ENCODE measurements at regions not wholly inside any gene's neighbourhood (a gene's known extent, or its start where the extent isn't known, plus 50 kb on each side); places are given as distances from the start of the nearest gene placed in this dataset.

DNA sequence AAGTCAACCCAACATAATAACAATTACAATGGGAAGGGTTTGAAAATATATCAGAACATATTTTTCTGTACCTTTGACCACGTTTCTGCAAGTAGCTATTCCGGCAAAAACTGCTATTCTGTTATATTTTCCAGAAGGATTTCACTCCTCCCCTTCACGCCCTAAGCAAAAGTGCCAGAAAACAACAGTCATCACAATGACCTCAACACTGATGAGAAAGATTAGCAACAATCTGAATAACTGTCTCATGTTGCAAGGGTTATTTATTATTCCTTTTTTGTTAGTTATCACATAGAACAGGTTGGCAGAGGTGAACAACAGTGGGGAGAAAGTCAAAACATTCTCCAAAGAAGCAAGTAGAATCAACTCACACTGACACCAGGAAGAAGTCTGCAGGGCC is 269.4 kb upstream of the ARRDC4 start:
- ATAC-seq, result no peak
- DNase-seq (ENCODE audit: low spot score), result no peak
- TF ChIP-seq GRHL2 (CRISPR knock-in tag; IDR thresholded peaks at IDR 0.05; ENCODE audit: insufficient replicate concordance, severe bottlenecking), result no peak
- no peak for TF ChIP-seq MYBL2 (CRISPR knock-in tag; IDR thresholded peaks at IDR 0.05)
- TF ChIP-seq, protein P1, sequence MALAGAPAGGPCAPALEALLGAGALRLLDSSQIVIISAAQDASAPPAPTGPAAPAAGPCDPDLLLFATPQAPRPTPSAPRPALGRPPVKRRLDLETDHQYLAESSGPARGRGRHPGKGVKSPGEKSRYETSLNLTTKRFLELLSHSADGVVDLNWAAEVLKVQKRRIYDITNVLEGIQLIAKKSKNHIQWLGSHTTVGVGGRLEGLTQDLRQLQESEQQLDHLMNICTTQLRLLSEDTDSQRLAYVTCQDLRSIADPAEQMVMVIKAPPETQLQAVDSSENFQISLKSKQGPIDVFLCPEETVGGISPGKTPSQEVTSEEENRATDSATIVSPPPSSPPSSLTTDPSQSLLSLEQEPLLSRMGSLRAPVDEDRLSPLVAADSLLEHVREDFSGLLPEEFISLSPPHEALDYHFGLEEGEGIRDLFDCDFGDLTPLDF (CRISPR knock-in tag; IDR thresholded peaks at IDR 0.05), result no peak
- no peak for TF ChIP-seq FOXK1 (CRISPR knock-in tag; IDR thresholded peaks at IDR 0.05)
- TF ChIP-seq, protein P2, sequence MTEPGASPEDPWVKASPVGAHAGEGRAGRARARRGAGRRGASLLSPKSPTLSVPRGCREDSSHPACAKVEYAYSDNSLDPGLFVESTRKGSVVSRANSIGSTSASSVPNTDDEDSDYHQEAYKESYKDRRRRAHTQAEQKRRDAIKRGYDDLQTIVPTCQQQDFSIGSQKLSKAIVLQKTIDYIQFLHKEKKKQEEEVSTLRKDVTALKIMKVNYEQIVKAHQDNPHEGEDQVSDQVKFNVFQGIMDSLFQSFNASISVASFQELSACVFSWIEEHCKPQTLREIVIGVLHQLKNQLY (CRISPR knock-in tag; IDR thresholded peaks at IDR 0.05), result no peak
- TF ChIP-seq NR3C1 (CRISPR knock-in tag; conservative IDR thresholded peaks at IDR 0.05; ENCODE audit: low read depth), result no peak
- TF ChIP-seq, protein P3, sequence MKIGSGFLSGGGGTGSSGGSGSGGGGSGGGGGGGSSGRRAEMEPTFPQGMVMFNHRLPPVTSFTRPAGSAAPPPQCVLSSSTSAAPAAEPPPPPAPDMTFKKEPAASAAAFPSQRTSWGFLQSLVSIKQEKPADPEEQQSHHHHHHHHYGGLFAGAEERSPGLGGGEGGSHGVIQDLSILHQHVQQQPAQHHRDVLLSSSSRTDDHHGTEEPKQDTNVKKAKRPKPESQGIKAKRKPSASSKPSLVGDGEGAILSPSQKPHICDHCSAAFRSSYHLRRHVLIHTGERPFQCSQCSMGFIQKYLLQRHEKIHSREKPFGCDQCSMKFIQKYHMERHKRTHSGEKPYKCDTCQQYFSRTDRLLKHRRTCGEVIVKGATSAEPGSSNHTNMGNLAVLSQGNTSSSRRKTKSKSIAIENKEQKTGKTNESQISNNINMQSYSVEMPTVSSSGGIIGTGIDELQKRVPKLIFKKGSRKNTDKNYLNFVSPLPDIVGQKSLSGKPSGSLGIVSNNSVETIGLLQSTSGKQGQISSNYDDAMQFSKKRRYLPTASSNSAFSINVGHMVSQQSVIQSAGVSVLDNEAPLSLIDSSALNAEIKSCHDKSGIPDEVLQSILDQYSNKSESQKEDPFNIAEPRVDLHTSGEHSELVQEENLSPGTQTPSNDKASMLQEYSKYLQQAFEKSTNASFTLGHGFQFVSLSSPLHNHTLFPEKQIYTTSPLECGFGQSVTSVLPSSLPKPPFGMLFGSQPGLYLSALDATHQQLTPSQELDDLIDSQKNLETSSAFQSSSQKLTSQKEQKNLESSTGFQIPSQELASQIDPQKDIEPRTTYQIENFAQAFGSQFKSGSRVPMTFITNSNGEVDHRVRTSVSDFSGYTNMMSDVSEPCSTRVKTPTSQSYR (CRISPR knock-in tag; IDR thresholded peaks at IDR 0.05), result no peak
- no peak for TF ChIP-seq SOX15 (CRISPR knock-in tag; IDR thresholded peaks at IDR 0.05)
- no peak for TF ChIP-seq ZNF232 (CRISPR knock-in tag; IDR thresholded peaks at IDR 0.05)
- TF ChIP-seq, protein P4, sequence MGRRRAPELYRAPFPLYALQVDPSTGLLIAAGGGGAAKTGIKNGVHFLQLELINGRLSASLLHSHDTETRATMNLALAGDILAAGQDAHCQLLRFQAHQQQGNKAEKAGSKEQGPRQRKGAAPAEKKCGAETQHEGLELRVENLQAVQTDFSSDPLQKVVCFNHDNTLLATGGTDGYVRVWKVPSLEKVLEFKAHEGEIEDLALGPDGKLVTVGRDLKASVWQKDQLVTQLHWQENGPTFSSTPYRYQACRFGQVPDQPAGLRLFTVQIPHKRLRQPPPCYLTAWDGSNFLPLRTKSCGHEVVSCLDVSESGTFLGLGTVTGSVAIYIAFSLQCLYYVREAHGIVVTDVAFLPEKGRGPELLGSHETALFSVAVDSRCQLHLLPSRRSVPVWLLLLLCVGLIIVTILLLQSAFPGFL (CRISPR knock-in tag; IDR thresholded peaks at IDR 0.05; ENCODE audit: borderline replicate concordance), result no peak
- no peak for TF ChIP-seq TEAD1 (CRISPR knock-in tag; IDR thresholded peaks at IDR 0.05)
- TF ChIP-seq, protein P5, sequence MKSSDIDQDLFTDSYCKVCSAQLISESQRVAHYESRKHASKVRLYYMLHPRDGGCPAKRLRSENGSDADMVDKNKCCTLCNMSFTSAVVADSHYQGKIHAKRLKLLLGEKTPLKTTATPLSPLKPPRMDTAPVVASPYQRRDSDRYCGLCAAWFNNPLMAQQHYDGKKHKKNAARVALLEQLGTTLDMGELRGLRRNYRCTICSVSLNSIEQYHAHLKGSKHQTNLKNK (CRISPR knock-in tag; IDR thresholded peaks at IDR 0.05), result no peak
- TF ChIP-seq JAZF1 (CRISPR knock-in tag; IDR thresholded peaks at IDR 0.05), result no peak
- no peak for TF ChIP-seq ETV6 (CRISPR knock-in tag; IDR thresholded peaks at IDR 0.05)
- POLR2A ChIA-PET, result no interaction called here
- Mint-ChIP-seq H3K27me3 (ENCODE audit: low read depth) (no peaks in the 10 kb centered on the region), H3K27ac (no peak overlapping the region), H3K4me1 (no peaks in the 10 kb centered on the region), H3K9me3 (no peaks in the 10 kb centered on the region), H3K36me3 (no peaks in the 10 kb centered on the region), H3K4me3 (no peak overlapping the region)
- CTCF ChIA-PET, result no interaction called here

DNA sequence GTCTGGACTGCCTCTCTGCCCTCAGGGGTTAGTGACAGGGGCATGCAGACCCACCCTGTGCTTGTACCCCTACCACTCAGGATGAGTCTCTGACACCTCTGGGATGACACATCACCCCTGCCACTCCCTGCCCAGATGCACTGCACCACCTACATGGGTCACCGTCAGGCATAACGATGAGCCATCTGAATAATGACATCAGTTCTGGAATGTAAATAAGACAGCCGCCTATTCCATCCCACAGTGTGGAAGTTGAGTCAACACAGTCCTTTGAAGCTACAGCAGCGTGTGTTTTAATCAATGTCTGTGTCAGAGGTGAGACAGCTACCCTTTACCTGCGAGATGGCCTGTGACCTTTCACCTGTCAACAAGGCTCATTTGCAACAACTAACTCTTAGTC is 268.7 kb upstream of the ARRDC4 start:
- Mint-ChIP-seq H3K4me3 (no peak overlapping the region), H3K27ac (no peak overlapping the region), H3K27me3 (ENCODE audit: low read depth) (no peaks in the 10 kb centered on the region), H3K9me3 (no peaks in the 10 kb centered on the region), H3K36me3 (no peaks in the 10 kb centered on the region), H3K4me1 (no peaks in the 10 kb centered on the region)
- no peak for TF ChIP-seq ZNF396 (CRISPR knock-in tag; IDR thresholded peaks at IDR 0.05; ENCODE audit: borderline replicate concordance)
- no peak for TF ChIP-seq TCF7 (CRISPR knock-in tag; IDR thresholded peaks at IDR 0.05; ENCODE audit: low read depth)
- TF ChIP-seq, protein P6, sequence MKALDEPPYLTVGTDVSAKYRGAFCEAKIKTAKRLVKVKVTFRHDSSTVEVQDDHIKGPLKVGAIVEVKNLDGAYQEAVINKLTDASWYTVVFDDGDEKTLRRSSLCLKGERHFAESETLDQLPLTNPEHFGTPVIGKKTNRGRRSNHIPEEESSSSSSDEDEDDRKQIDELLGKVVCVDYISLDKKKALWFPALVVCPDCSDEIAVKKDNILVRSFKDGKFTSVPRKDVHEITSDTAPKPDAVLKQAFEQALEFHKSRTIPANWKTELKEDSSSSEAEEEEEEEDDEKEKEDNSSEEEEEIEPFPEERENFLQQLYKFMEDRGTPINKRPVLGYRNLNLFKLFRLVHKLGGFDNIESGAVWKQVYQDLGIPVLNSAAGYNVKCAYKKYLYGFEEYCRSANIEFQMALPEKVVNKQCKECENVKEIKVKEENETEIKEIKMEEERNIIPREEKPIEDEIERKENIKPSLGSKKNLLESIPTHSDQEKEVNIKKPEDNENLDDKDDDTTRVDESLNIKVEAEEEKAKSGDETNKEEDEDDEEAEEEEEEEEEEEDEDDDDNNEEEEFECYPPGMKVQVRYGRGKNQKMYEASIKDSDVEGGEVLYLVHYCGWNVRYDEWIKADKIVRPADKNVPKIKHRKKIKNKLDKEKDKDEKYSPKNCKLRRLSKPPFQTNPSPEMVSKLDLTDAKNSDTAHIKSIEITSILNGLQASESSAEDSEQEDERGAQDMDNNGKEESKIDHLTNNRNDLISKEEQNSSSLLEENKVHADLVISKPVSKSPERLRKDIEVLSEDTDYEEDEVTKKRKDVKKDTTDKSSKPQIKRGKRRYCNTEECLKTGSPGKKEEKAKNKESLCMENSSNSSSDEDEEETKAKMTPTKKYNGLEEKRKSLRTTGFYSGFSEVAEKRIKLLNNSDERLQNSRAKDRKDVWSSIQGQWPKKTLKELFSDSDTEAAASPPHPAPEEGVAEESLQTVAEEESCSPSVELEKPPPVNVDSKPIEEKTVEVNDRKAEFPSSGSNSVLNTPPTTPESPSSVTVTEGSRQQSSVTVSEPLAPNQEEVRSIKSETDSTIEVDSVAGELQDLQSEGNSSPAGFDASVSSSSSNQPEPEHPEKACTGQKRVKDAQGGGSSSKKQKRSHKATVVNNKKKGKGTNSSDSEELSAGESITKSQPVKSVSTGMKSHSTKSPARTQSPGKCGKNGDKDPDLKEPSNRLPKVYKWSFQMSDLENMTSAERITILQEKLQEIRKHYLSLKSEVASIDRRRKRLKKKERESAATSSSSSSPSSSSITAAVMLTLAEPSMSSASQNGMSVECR (CRISPR knock-in tag; IDR thresholded peaks at IDR 0.05; ENCODE audit: borderline replicate concordance), result no peak
- no peak for TF ChIP-seq SP1 (CRISPR knock-in tag; conservative IDR thresholded peaks at IDR 0.05)
- DNase-seq (ENCODE audit: low spot score) (no peak), ATAC-seq (no peak)
- CTCF ChIA-PET, result no interaction called here
- POLR2A ChIA-PET, result no interaction called here

Measured in WTC11 (cell line).